Natural killer cell (primary cell): ENCODE measurements at regions not wholly inside any gene's neighbourhood (a gene's known extent, or its start where the extent isn't known, plus 50 kb on each side); places are given as distances from the start of the nearest gene placed in this dataset.

ENCODE experiments used
- ATAC-seq, 3 donors: fragments of 150-1000 bp in 2 of 3; fragments of 200-7000 bp in 1 of 3; cut with Tn5 transposase; 1 replicate in 1 of 3; 2 replicates in 2 of 3; pipeline ENCODE4 v1.10.0; 2021; ENCODE audit warnings: mild to moderate bottlenecking in 2 of 3, moderate library complexity in 2 of 3
- DNase-seq, 2 donors: peaks; one replicate each; pipeline versions ENCODE4 v3.0.0 to v3.0.0-alpha.2; 2013 to 2021; ENCODE audit warnings: mixed read lengths in 1 of 2
- H3K27ac ChIP-seq: one replicate; pipeline ENCODE4 v1.5.1; 2013; ENCODE audit warnings: mild to moderate bottlenecking, low read length
- H3K27me3 ChIP-seq: one replicate; pipeline ENCODE4 v1.6.1; 2013; ENCODE audit warnings: low read length; ENCODE audit not compliant: control insufficient read depth, insufficient read depth
- H3K36me3 ChIP-seq: one replicate; pipeline ENCODE4 v1.6.1; 2013; ENCODE audit warnings: low read length; ENCODE audit not compliant: control insufficient read depth, insufficient read depth
- H3K4me1 ChIP-seq: one replicate; pipeline ENCODE4 v1.6.1; 2013; ENCODE audit warnings: low read length; ENCODE audit not compliant: control insufficient read depth, insufficient read depth
- H3K4me3 ChIP-seq: one replicate; pipeline ENCODE4 v1.5.1; 2013; ENCODE audit warnings: low read length
- H3K9me3 ChIP-seq: one replicate; pipeline ENCODE4 v1.6.1; 2013; ENCODE audit warnings: low read length; ENCODE audit not compliant: control insufficient read depth, insufficient read depth
- H3K27ac Mint-ChIP-seq, 2 donors: one replicate each; pipeline ENCODE4 v1.8.0; 2022; ENCODE audit warnings: mild to moderate bottlenecking in 2 of 2, mixed read lengths in 2 of 2, moderate library complexity in 1 of 2
- H3K27me3 Mint-ChIP-seq, 2 donors: one replicate each; pipeline ENCODE4 v1.8.0; 2022; ENCODE audit warnings: low read depth in 2 of 2, mixed read lengths in 2 of 2
- H3K36me3 Mint-ChIP-seq: one replicate; pipeline ENCODE4 v1.8.0; 2022; ENCODE audit warnings: mixed read lengths
- H3K4me1 Mint-ChIP-seq, 2 donors: one replicate each; pipeline ENCODE4 v1.8.0; 2022; ENCODE audit warnings: mixed read lengths in 2 of 2
- H3K4me3 Mint-ChIP-seq: one replicate; pipeline ENCODE4 v1.8.0; 2022; ENCODE audit warnings: mild to moderate bottlenecking, moderate library complexity, mixed read lengths
- H3K9me3 Mint-ChIP-seq, 2 donors: one replicate each; pipeline ENCODE4 v1.8.0; 2022; ENCODE audit warnings: mixed read lengths in 2 of 2
- WGBS: methylation state at CpG from one replicate; pipeline ENCODE4 v1.1.7; 2013; ENCODE audit warnings: missing lambda C conversion rate; ENCODE audit not compliant: insufficient coverage; 5-methylcytosine and 5-hydroxymethylcytosine counted together
- intact Hi-C: fragments of 100-400 bp; cut with micrococcal nuclease; formaldehyde crosslinking; loops from one replicate; pipeline ENCODE4 v1.14.2; 2022
- TF ChIP-seq, protein P1 (sequence below): fragments of 200-600 bp; IDR thresholded peaks from one replicate; pipeline ENCODE4 v1.8.0; 2022; ENCODE audit warnings: antibody characterized with exemption

DNA sequence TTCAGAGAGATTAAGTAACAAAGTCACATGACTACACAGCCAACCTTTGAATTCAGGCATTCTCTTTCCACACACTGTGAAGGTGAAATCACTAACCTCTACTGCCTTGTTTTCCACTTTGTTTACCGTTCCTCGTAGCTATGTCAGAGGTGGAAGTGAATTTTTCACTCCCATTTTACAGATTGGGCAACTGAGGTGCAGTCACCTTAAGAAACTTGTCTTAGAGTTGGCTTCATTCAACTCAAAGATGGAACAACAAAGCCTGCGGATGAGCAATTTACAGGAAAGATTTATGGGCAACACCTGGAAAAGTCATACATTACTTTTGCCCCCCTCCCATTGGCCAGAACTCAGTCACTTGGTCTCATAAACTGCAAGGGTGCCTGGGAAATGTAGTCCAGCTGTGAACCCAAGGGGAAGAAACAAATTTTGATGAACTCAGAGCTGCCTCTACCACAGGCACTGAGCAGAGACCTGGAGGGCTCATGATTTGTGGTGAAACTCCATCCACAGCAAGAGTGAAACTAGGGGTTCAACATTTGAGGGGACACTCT lies 784.6 kb upstream of the EEF2KMT start:
- no peak for ATAC-seq
- no peaks in the 10 kb centered on the region for H3K36me3 Mint-ChIP-seq
- Histone ChIP-seq H3K27me3 (no peaks in the 10 kb centered on the region), H3K4me3 (no peak overlapping the region), H3K27ac (no peak overlapping the region), H3K9me3 (no peaks in the 10 kb centered on the region), H3K4me1 (no peaks in the 10 kb centered on the region), H3K36me3 (no peaks in the 10 kb centered on the region)
- H3K27me3 Mint-ChIP-seq, result no peaks in the 10 kb centered on the region
- peaks cover 0 to 2% of the 10 kb centered on the region in 2 donors for H3K9me3 Mint-ChIP-seq
- H3K27ac Mint-ChIP-seq, result no peak overlapping the region
- H3K4me3 Mint-ChIP-seq, result no peak overlapping the region
- WGBS, result 93% methylated on average over 3 of the region's 3 CpGs
- no peak for DNase-seq
- no peaks in the 10 kb centered on the region for H3K4me1 Mint-ChIP-seq
- TF ChIP-seq, protein P1, sequence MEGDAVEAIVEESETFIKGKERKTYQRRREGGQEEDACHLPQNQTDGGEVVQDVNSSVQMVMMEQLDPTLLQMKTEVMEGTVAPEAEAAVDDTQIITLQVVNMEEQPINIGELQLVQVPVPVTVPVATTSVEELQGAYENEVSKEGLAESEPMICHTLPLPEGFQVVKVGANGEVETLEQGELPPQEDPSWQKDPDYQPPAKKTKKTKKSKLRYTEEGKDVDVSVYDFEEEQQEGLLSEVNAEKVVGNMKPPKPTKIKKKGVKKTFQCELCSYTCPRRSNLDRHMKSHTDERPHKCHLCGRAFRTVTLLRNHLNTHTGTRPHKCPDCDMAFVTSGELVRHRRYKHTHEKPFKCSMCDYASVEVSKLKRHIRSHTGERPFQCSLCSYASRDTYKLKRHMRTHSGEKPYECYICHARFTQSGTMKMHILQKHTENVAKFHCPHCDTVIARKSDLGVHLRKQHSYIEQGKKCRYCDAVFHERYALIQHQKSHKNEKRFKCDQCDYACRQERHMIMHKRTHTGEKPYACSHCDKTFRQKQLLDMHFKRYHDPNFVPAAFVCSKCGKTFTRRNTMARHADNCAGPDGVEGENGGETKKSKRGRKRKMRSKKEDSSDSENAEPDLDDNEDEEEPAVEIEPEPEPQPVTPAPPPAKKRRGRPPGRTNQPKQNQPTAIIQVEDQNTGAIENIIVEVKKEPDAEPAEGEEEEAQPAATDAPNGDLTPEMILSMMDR, result no peak
- intact Hi-C loops, result no loop called here

DNA sequence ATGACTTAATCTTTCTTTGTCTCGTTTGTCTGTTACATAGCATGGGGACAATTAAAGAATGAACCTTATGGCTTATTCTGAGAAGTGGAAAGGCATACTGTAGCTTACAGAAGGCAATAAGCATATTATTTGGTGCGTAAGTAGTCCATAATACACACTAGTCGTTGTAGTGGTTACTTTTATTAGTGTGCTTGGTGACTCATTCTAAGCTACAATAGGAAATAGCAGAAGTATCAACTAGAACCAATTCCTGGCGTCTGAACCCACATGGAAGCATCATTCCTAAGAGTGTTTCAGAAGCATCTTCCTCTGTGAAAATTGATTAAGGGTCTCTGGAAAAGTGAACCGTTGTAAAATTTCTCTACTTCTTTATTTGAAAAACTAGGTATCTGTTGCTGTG lies 777.8 kb upstream of the EEF2KMT start:
- Histone ChIP-seq H3K27me3 (no peaks in the 10 kb centered on the region), H3K36me3 (no peaks in the 10 kb centered on the region), H3K4me3 (no peak overlapping the region), H3K4me1 (no peaks in the 10 kb centered on the region), H3K27ac (no peak overlapping the region), H3K9me3 (no peaks in the 10 kb centered on the region)
- DNase-seq, result no peak
- ATAC-seq, result no peak
- H3K4me3 Mint-ChIP-seq, result no peak overlapping the region
- H3K4me1 Mint-ChIP-seq, result no peaks in the 10 kb centered on the region
- 78% methylated on average over 5 of the region's 5 CpGs for WGBS
- no peaks in the 10 kb centered on the region for H3K27me3 Mint-ChIP-seq
- no peak overlapping the region for H3K27ac Mint-ChIP-seq
- peaks cover 0 to 9% of the 10 kb centered on the region in 2 donors for H3K9me3 Mint-ChIP-seq
- intact Hi-C loops, result no loop called here
- H3K36me3 Mint-ChIP-seq, result no peaks in the 10 kb centered on the region
- TF ChIP-seq, protein P1, result no peak

DNA sequence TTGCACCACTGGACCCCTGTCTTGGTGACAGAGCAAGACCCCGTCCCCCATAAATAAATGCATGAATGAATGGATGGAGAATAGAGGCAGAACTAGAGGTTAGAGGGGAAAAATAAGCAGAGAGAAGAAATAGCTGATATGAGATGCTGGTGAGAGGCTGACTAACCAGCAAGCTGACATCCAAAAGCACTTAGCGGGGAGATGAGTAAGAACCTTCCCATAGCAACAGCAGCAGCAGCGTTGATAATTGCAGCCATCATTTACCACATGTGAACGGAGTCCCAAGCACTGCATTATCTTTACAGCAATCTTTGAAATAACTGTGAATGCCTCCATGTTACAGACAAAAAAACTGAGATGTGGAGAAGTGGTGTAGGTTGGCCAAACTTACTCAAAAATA lies 777.3 kb upstream of the EEF2KMT start:
- ATAC-seq, result no peak
- TF ChIP-seq, protein P1, result no peak
- H3K9me3 Mint-ChIP-seq, result peaks cover 0 to 9% of the 10 kb centered on the region in 2 donors

DNA sequence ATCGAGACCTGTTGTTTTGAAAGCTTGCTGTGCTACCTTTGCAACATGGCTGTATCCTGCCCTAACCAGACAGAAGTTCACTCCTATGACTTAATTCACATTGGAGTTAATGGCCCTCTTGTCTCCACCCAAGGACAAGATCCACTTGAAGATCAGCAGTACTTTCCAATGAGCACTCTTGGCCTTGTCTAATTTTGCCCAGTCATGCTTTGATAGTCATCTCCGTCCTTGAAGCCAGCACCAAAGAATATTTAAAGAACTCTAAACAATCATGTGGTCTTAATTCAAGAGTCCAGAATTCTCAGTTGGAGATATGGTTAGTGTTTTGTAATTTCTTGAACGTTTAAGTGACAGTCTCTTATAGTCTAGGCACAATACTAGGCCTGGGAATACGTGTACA lies 775.6 kb upstream of the EEF2KMT start:
- intact Hi-C loops, result no loop called here
- Mint-ChIP-seq H3K9me3 (peaks cover 0 to 9% of the 10 kb centered on the region in 2 donors), H3K4me1 (no peaks in the 10 kb centered on the region), H3K27me3 (no peaks in the 10 kb centered on the region), H3K4me3 (no peak overlapping the region), H3K27ac (no peak overlapping the region), H3K36me3 (no peaks in the 10 kb centered on the region)
- Histone ChIP-seq H3K36me3 (no peaks in the 10 kb centered on the region), H3K9me3 (no peaks in the 10 kb centered on the region), H3K4me3 (no peak overlapping the region), H3K27me3 (no peaks in the 10 kb centered on the region), H3K27ac (no peak overlapping the region), H3K4me1 (no peaks in the 10 kb centered on the region)
- ATAC-seq (no peak), DNase-seq (no peak)
- 93% methylated on average over 1 of the region's 4 CpGs for WGBS
- TF ChIP-seq, protein P1, result no peak

More for the DNA sequence above, 777.3 kb upstream of the EEF2KMT start:
- Histone ChIP-seq H3K4me1 (no peaks in the 10 kb centered on the region), H3K27ac (no peak overlapping the region), H3K36me3 (no peaks in the 10 kb centered on the region), H3K4me3 (no peak overlapping the region), H3K9me3 (no peaks in the 10 kb centered on the region), H3K27me3 (no peaks in the 10 kb centered on the region)
- DNase-seq, result no peak
- Mint-ChIP-seq H3K4me1 (no peaks in the 10 kb centered on the region), H3K27ac (no peak overlapping the region), H3K4me3 (no peak overlapping the region), H3K36me3 (no peaks in the 10 kb centered on the region), H3K27me3 (no peaks in the 10 kb centered on the region)
- intact Hi-C loops, result no loop called here
- 88% methylated on average over 4 of the region's 4 CpGs for WGBS
